Caco-2 (cell line): ENCODE measurements at regions not wholly inside any gene's neighbourhood (a gene's known extent, or its start where the extent isn't known, plus 50 kb on each side); places are given as distances from the start of the nearest gene placed in this dataset.

Source experiments
- BruUV-seq: library from RNA; stranded (reverse); fragments of 400-500 nt; replicated peaks from 2 replicates; lab custom pipeline; 2021; lab: Mats Ljungman, UMichigan
- CTCF ChIA-PET: fragments of 300-600 bp; sonication (Branson Sonifier 250); formaldehyde crosslinking; loops from one replicate; lab custom pipeline; 2022; ENCODE audit warnings: antibody characterized with exemption; lab: Charles Lee
- POLR2A ChIA-PET: fragments of 300-600 bp; sonication (Branson Sonifier 250); formaldehyde crosslinking; loops from one replicate; lab custom pipeline; 2022; ENCODE audit warnings: antibody characterized with exemption; lab: Charles Lee
- DNase-seq, 2 experiments: peaks; one replicate each; pipeline versions ENCODE4 v3.0.0 to v3.0.0-alpha.2; 2020 to 2022
- H3K27me3 ChIP-seq: replicated peaks from 2 replicates; pipeline ENCODE4 v1.6.0; 2011; ENCODE audit warnings: low read length; ENCODE audit not compliant: control insufficient read depth, insufficient read depth
- H3K36me3 ChIP-seq: 2 replicates; pipeline ENCODE4 v1.5.1; 2011; ENCODE audit warnings: low read length; ENCODE audit not compliant: control insufficient read depth, insufficient read depth
- H3K4me1 ChIP-seq: fragments of 250-450 bp; sonication (Bioruptor Pico); 2 replicates; pipeline ENCODE4 v1.5.1; 2020; ENCODE audit warnings: mild to moderate bottlenecking
- H3K4me3 ChIP-seq: 2 replicates; pipeline ENCODE4 v1.5.1; 2011; ENCODE audit warnings: low read depth, mild to moderate bottlenecking, control low read depth, low read length
- H3K9me3 ChIP-seq: fragments of 250-450 bp; sonication (Bioruptor Pico); 2 replicates; pipeline ENCODE4 v1.5.1; 2020; ENCODE audit warnings: mild to moderate bottlenecking, moderate library complexity
- H3K27ac Mint-ChIP-seq: one replicate; pipeline ENCODE4 v1.8.0; 2022; ENCODE audit warnings: mixed read lengths; ENCODE audit not compliant: unreplicated experiment
- H3K27me3 Mint-ChIP-seq: one replicate; pipeline ENCODE4 v1.8.0; 2022; ENCODE audit warnings: mixed read lengths; ENCODE audit not compliant: insufficient read depth, unreplicated experiment
- H3K36me3 Mint-ChIP-seq: one replicate; pipeline ENCODE4 v1.8.0; 2022; ENCODE audit warnings: mild to moderate bottlenecking, mixed read lengths; ENCODE audit not compliant: insufficient read depth, unreplicated experiment
- H3K4me1 Mint-ChIP-seq: one replicate; pipeline ENCODE4 v1.8.0; 2022; ENCODE audit warnings: low read depth, mixed read lengths; ENCODE audit not compliant: unreplicated experiment
- H3K4me3 Mint-ChIP-seq: one replicate; pipeline ENCODE4 v1.8.0; 2022; ENCODE audit warnings: mild to moderate bottlenecking, moderate library complexity, mixed read lengths; ENCODE audit not compliant: unreplicated experiment
- H3K9me3 Mint-ChIP-seq: one replicate; pipeline ENCODE4 v1.8.0; 2022; ENCODE audit warnings: mixed read lengths; ENCODE audit not compliant: unreplicated experiment
- CTCF ChIP-seq, 2 experiments: fragments of 200-600 bp in 1 of 2; IDR thresholded peaks; 1 replicate in 1 of 2; 2 replicates in 1 of 2; pipeline versions ENCODE4 v1.5.1 to v1.8.0; 2011 to 2022; ENCODE audit warnings: antibody characterized with exemption in 1 of 2, control low read depth in 1 of 2, inconsistent platforms in 1 of 2, low read depth in 1 of 2, low read length in 1 of 2, mild to moderate bottlenecking in 1 of 2, moderate library complexity in 1 of 2; ENCODE audit not compliant: insufficient read depth in 1 of 2, severe bottlenecking in 1 of 2, unreplicated experiment in 1 of 2
- intact Hi-C: fragments of 100-400 bp; cut with micrococcal nuclease; formaldehyde crosslinking; loops from one replicate; pipeline ENCODE4 v1.10.0; 2022; ENCODE audit not compliant: unreplicated experiment

GRCh38 chr7:24214670-24215069 is 69.3 kb upstream of the NPY start:
- H3K4me1 ChIP-seq = no peaks in the 10 kb centered on the region
- no TSS peak for BruUV-seq
- no peak for DNase-seq
- ChIA-PET POLR2A (no interaction called here), CTCF (no interaction called here)
- H3K27me3 ChIP-seq = no peaks in the 10 kb centered on the region
- no peaks in the 10 kb centered on the region for H3K9me3 Mint-ChIP-seq
- H3K36me3 ChIP-seq = no peaks in the 10 kb centered on the region
- H3K27me3 Mint-ChIP-seq = peaks cover 7% of the 10 kb centered on the region
- no peaks in the 10 kb centered on the region for H3K9me3 ChIP-seq
- intact Hi-C loops = no loop called here
- H3K4me3 ChIP-seq = no peak overlapping the region
- no peaks in the 10 kb centered on the region for H3K36me3 Mint-ChIP-seq
- TF ChIP-seq CTCF (IDR thresholded peaks at IDR 0.05; ENCODE audit: insufficient read depth in 1 of 2, low read depth in 1 of 2, low read length in 1 of 2, severe bottlenecking in 1 of 2, unreplicated experiment in 1 of 2) = no peak
- H3K4me3 Mint-ChIP-seq = no peak overlapping the region
- H3K27ac Mint-ChIP-seq = no peak overlapping the region
- H3K4me1 Mint-ChIP-seq = no peaks in the 10 kb centered on the region

- no peaks in the 10 kb centered on the region for H3K4me1 ChIP-seq
- Mint-ChIP-seq H3K27ac (no peak overlapping the region), H3K4me3 (no peak overlapping the region), H3K4me1 (no peaks in the 10 kb centered on the region), H3K36me3 (no peaks in the 10 kb centered on the region), H3K27me3 (peaks cover 7% of the 10 kb centered on the region), H3K9me3 (no peaks in the 10 kb centered on the region)
- no peak for TF ChIP-seq CTCF (IDR thresholded peaks at IDR 0.05; ENCODE audit: insufficient read depth in 1 of 2, low read depth in 1 of 2, low read length in 1 of 2, severe bottlenecking in 1 of 2, unreplicated experiment in 1 of 2)
- ChIA-PET CTCF (no interaction called here), POLR2A (interaction anchor here (0.6 kb wide), 1 partner anchor 435 kb away, joined by 4 read pairs; no protein-coding TSS in a partner anchor)
- BruUV-seq = no TSS peak
- no peaks in the 10 kb centered on the region for H3K36me3 ChIP-seq
- no peaks in the 10 kb centered on the region for H3K9me3 ChIP-seq
- no peaks in the 10 kb centered on the region for H3K27me3 ChIP-seq
- H3K4me3 ChIP-seq = no peak overlapping the region
- no peak for DNase-seq
- intact Hi-C loops = no loop called here
These were observed 67.3 kb upstream of the NPY start for GRCh38 chr7:24216576-24217125.

DNA sequence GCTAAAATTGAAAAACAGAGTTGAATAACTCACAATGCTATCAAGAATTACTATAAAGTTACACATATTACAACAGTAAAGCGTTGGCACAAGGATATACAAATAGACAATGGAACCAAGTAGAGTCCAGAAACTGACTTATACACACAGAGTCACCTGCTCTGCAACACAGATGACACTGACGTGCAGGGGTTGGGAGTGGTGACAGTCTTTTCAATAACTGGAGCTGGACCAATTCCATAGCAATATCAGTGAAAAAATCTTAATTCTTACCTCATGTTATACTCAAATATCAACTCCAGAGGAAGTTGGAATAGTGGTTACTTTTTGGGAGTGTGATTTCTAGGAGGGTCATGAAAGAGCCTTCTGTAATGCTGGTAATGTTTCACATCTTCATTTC is 62.5 kb upstream of the NPY start:
- peaks cover 12% of the 10 kb centered on the region for H3K27me3 Mint-ChIP-seq
- no peak overlapping the region for H3K4me3 Mint-ChIP-seq
- H3K4me1 ChIP-seq = no peaks in the 10 kb centered on the region
- no peaks in the 10 kb centered on the region for H3K4me1 Mint-ChIP-seq
- ChIA-PET CTCF (no interaction called here), POLR2A (no interaction called here)
- DNase-seq = no peak
- intact Hi-C loops = no loop called here
- H3K27ac Mint-ChIP-seq = no peak overlapping the region
- H3K9me3 Mint-ChIP-seq = peaks cover 16% of the 10 kb centered on the region
- peaks cover 4% of the 10 kb centered on the region for H3K9me3 ChIP-seq
- no peaks in the 10 kb centered on the region for H3K36me3 Mint-ChIP-seq
- BruUV-seq = no TSS peak
- no peaks in the 10 kb centered on the region for H3K36me3 ChIP-seq
- no peak overlapping the region for H3K4me3 ChIP-seq
- no peak for TF ChIP-seq CTCF (IDR thresholded peaks at IDR 0.05; ENCODE audit: insufficient read depth in 1 of 2, low read depth in 1 of 2, low read length in 1 of 2, severe bottlenecking in 1 of 2, unreplicated experiment in 1 of 2)
- H3K27me3 ChIP-seq = no peaks in the 10 kb centered on the region
